Prostate gland (tissue), 2 donors: ENCODE measurements at regions not wholly inside any gene's neighbourhood (a gene's known extent, or its start where the extent isn't known, plus 50 kb on each side); places are given as distances from the start of the nearest gene placed in this dataset.

ENCODE experiments used
- POLR2A ChIP-seq: fragments of 450-650 bp; IDR thresholded peaks from one replicate; pipeline ENCODE4 v1.6.1; 2016; ENCODE audit warnings: antibody characterized with exemption, mild to moderate bottlenecking
- TF ChIP-seq, protein P1 (sequence below), 4 experiments: fragments of 200-600 bp in 2 of 4; fragments of 450-650 bp in 2 of 4; sonication (generic) in 2 of 4; IDR thresholded peaks; 1 replicate in 3 of 4; 2 replicates in 1 of 4; pipeline ENCODE4 v1.5.1; 2016 to 2019; ENCODE audit warnings: antibody characterized with exemption in 4 of 4, mild to moderate bottlenecking in 2 of 4, moderate library complexity in 2 of 4

DNA sequence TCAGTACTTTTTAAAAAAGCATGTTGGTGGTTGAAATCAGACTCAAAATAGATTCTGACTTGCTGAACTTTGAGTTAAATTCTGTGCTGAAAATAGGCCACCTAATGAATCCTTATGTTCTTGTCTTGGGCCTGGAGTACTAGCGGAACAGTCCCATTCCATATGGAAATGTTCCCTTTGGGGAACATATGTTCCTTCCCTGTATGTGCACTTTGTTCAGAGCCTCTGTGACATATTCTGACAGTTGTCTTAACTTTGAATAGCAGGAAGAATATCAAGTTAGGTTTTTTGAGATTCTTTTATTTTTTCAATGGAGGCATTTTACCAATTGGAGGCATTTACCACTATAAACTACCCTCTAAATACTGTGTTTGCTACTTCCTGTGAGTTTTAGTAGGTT, 1667.8 kb downstream of the PLA2G4A start:
- TF ChIP-seq, protein P1, sequence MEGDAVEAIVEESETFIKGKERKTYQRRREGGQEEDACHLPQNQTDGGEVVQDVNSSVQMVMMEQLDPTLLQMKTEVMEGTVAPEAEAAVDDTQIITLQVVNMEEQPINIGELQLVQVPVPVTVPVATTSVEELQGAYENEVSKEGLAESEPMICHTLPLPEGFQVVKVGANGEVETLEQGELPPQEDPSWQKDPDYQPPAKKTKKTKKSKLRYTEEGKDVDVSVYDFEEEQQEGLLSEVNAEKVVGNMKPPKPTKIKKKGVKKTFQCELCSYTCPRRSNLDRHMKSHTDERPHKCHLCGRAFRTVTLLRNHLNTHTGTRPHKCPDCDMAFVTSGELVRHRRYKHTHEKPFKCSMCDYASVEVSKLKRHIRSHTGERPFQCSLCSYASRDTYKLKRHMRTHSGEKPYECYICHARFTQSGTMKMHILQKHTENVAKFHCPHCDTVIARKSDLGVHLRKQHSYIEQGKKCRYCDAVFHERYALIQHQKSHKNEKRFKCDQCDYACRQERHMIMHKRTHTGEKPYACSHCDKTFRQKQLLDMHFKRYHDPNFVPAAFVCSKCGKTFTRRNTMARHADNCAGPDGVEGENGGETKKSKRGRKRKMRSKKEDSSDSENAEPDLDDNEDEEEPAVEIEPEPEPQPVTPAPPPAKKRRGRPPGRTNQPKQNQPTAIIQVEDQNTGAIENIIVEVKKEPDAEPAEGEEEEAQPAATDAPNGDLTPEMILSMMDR (IDR thresholded peaks at IDR 0.05): no peak
- no peak for TF ChIP-seq POLR2A
